SK-N-SH treated with all-trans-retinoic acid at 6 μM for 48 hours (cell line): ENCODE measurements at regions not wholly inside any gene's neighbourhood (a gene's known extent, or its start where the extent isn't known, plus 50 kb on each side); places are given as distances from the start of the nearest gene placed in this dataset.
"Not testable (repeated sequence)": the region's sequence is repeated elsewhere in the genome, so short reads cannot be mapped to it uniquely, and the experiment has no call there.

ENCODE experiments used
- ATAC-seq: fragments of 200-7000 bp; cut with Tn5 transposase; 3 replicates; pipeline ENCODE4 v1.9.1; 2020; ENCODE audit warnings: mild to moderate bottlenecking, moderate library complexity
- ARNTL ChIP-seq: fragments of 450-650 bp; formaldehyde crosslinking; IDR thresholded peaks from 2 replicates; pipeline ENCODE4 v1.5.0; 2020; ENCODE audit warnings: low read depth, mild to moderate bottlenecking, moderate library complexity, borderline replicate concordance
- BACH2 ChIP-seq: fragments of 250-450 bp; sonication (Bioruptor Pico); IDR thresholded peaks from 2 replicates; pipeline ENCODE4 v1.9.0; 2021; ENCODE audit warnings: mild to moderate bottlenecking, borderline replicate concordance
- CSDC2 ChIP-seq: fragments of 250-450 bp; sonication (Bioruptor Pico); IDR thresholded peaks from 2 replicates; pipeline ENCODE4 v1.5.0; 2020; ENCODE audit warnings: mild to moderate bottlenecking, moderate library complexity
- ESRRG ChIP-seq: fragments of 250-450 bp; sonication (Bioruptor Pico); IDR thresholded peaks from 2 replicates; pipeline ENCODE4 v1.6.1; 2021; ENCODE audit warnings: mild to moderate bottlenecking
- GLIS3 ChIP-seq: fragments of 250-450 bp; sonication (Bioruptor Pico); IDR thresholded peaks from 2 replicates; pipeline ENCODE4 v1.5.0; 2020; ENCODE audit warnings: mild to moderate bottlenecking, moderate library complexity
- ISL1 ChIP-seq: fragments of 250-450 bp; sonication (Bioruptor Pico); IDR thresholded peaks from 2 replicates; pipeline ENCODE4 v2.1.2; 2022; ENCODE audit warnings: mild to moderate bottlenecking, moderate library complexity
- OSR1 ChIP-seq: fragments of 250-450 bp; sonication (Bioruptor Pico); IDR thresholded peaks from 2 replicates; pipeline ENCODE4 v1.8.0; 2022; ENCODE audit warnings: moderate library complexity, mild to moderate bottlenecking, inconsistent platforms
- PPARA ChIP-seq: fragments of 250-450 bp; sonication (Bioruptor Pico); IDR thresholded peaks from 2 replicates; pipeline ENCODE4 v1.5.0; 2020; ENCODE audit warnings: mild to moderate bottlenecking, borderline replicate concordance
- RARB ChIP-seq: fragments of 250-450 bp; sonication (Bioruptor Pico); IDR thresholded peaks from 2 replicates; pipeline ENCODE4 v1.8.0; 2021; ENCODE audit warnings: mild to moderate bottlenecking, moderate library complexity
- SNAI2 ChIP-seq: fragments of 250-450 bp; sonication (Bioruptor Pico); IDR thresholded peaks from 2 replicates; pipeline ENCODE4 v1.5.0; 2020; ENCODE audit warnings: mild to moderate bottlenecking, moderate library complexity
- TCF4 ChIP-seq: fragments of 250-450 bp; sonication (Bioruptor Pico); IDR thresholded peaks from 2 replicates; pipeline ENCODE4 v1.8.0; 2021; ENCODE audit warnings: mild to moderate bottlenecking, moderate library complexity, borderline replicate concordance
- TOX ChIP-seq: fragments of 250-450 bp; sonication (Bioruptor Pico); IDR thresholded peaks from 2 replicates; pipeline ENCODE4 v1.8.0; 2021; ENCODE audit warnings: mild to moderate bottlenecking, moderate library complexity, borderline replicate concordance
- ZC3H10 ChIP-seq: fragments of 250-450 bp; sonication (Bioruptor Pico); IDR thresholded peaks from 2 replicates; pipeline ENCODE4 v1.5.1; 2021; ENCODE audit warnings: mild to moderate bottlenecking, moderate library complexity
- ZFP3 ChIP-seq: fragments of 250-450 bp; sonication (Bioruptor Pico); IDR thresholded peaks from 2 replicates; pipeline ENCODE4 v1.5.0; 2020; ENCODE audit warnings: mild to moderate bottlenecking, moderate library complexity
- ZFP30 ChIP-seq: fragments of 450-650 bp; formaldehyde crosslinking; IDR thresholded peaks from 2 replicates; pipeline ENCODE4 v1.5.0; 2022; ENCODE audit warnings: mild to moderate bottlenecking, moderate library complexity
- ZNF565 ChIP-seq: fragments of 450-650 bp; formaldehyde crosslinking; conservative IDR thresholded peaks from 2 replicates; pipeline ENCODE4 v1.5.0; 2020; ENCODE audit warnings: low read depth, mild to moderate bottlenecking, moderate library complexity
- ZNF70 ChIP-seq: fragments of 450-650 bp; formaldehyde crosslinking; IDR thresholded peaks from 2 replicates; pipeline ENCODE4 v1.5.0; 2020; ENCODE audit warnings: mild to moderate bottlenecking, moderate library complexity
- TF ChIP-seq, protein P1 (sequence below): fragments of 250-450 bp; sonication (Bioruptor Pico); IDR thresholded peaks from 2 replicates; pipeline ENCODE4 v1.8.0; 2021; ENCODE audit warnings: low read depth, mild to moderate bottlenecking, moderate library complexity, borderline replicate concordance
- TF ChIP-seq, protein P2 (sequence below): fragments of 250-450 bp; sonication (Bioruptor Pico); IDR thresholded peaks from 2 replicates; pipeline ENCODE4 v1.5.1; 2020; ENCODE audit warnings: low read depth, mild to moderate bottlenecking, moderate library complexity
- TF ChIP-seq, protein P3 (sequence below): fragments of 250-450 bp; sonication (Bioruptor Pico); IDR thresholded peaks from 2 replicates; pipeline ENCODE4 v1.5.1; 2021; ENCODE audit warnings: mild to moderate bottlenecking, moderate library complexity
- TF ChIP-seq, protein P4 (sequence below): fragments of 250-450 bp; sonication (Bioruptor Pico); IDR thresholded peaks from 2 replicates; pipeline ENCODE4 v1.8.0; 2020; ENCODE audit warnings: mild to moderate bottlenecking, moderate library complexity, borderline replicate concordance

DNA sequence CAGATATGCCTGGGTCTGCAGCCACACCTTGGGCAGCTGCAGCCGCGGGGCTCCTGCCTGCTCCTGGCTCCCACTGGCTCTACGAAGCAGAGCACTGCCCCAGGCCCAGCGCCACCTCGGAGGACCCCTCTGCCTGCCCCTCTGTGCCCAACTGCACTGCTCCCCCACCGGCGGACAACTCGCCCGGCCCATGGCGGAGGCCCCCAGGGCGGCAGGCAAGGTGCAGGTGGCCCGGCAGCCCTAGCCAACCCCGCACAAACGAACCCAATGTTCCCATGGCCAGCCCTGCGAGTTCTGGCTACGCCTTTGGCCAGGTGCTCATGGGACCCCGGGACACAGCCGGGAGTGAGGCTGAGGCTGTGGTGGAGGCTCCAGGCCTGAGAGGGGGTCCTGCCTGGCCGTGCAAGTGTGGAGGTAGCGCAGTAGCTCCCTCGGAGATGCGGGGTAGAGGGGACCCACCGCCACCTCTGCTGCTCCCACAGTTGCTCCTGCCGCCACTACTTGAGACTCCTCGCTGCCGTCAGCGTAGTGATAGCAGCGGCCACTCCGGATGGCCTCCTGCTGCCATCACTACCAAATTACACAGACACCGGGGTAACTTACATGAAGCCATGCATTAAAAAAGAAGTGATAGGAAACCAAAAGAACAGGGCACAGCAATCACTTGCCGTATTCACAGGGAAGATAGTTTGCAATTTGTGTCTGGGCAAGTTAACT lies 97.3 kb upstream of the SP4 start (continued):
- no peak for TF ChIP-seq GLIS3 (CRISPR knock-in tag)

DNA sequence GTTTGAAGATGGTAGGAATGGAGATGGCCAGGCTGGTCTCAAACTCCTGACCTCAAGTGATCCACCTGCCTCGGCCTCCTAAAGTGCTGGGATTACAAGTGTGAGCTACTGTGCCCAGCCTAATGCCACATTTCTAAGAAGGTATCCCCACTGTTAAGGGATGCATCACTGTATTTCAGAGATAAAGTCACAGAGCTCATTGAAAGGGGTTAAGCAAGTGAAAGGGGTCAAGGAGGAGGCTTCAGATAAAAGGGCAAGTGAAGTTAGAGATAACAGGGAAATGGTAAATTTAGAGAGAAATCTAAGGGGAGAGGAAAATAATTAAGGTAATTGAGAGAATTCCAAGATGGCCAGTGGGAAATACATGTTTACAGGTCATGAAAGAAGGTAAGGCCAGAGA lies 93.0 kb upstream of the SP4 start:
- ATAC-seq = no peak
- TF ChIP-seq, protein P1, sequence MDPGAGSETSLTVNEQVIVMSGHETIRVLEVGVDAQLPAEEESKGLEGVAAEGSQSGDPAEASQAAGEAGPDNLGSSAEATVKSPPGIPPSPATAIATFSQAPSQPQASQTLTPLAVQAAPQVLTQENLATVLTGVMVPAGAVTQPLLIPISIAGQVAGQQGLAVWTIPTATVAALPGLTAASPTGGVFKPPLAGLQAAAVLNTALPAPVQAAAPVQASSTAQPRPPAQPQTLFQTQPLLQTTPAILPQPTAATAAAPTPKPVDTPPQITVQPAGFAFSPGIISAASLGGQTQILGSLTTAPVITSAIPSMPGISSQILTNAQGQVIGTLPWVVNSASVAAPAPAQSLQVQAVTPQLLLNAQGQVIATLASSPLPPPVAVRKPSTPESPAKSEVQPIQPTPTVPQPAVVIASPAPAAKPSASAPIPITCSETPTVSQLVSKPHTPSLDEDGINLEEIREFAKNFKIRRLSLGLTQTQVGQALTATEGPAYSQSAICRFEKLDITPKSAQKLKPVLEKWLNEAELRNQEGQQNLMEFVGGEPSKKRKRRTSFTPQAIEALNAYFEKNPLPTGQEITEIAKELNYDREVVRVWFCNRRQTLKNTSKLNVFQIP (CRISPR knock-in tag) = no peak
- TF ChIP-seq, protein P2, sequence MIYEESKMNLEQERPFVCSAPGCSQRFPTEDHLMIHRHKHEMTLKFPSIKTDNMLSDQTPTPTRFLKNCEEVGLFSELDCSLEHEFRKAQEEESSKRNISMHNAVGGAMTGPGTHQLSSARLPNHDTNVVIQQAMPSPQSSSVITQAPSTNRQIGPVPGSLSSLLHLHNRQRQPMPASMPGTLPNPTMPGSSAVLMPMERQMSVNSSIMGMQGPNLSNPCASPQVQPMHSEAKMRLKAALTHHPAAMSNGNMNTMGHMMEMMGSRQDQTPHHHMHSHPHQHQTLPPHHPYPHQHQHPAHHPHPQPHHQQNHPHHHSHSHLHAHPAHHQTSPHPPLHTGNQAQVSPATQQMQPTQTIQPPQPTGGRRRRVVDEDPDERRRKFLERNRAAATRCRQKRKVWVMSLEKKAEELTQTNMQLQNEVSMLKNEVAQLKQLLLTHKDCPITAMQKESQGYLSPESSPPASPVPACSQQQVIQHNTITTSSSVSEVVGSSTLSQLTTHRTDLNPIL (CRISPR knock-in tag) = no peak
- no peak for TF ChIP-seq TOX (CRISPR knock-in tag)

DNA sequence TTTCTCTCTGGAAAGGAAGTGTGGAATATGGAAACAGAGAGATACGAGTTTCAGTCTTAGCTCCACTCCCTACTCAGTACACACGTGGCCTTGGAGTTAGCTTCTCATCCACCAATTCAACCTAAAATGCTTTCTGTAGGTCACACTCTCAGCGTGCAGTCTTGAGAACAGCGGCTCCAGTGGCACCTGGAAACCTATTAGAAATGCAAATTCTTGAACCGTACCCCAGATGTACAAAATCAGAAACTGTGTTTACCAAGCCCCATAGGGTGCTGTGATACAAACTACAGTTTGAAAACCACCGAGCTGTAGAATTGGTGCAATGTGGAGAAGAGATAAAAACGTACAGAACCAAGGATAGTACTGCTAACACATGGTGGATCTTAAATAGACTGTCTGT lies 91.1 kb upstream of the SP4 start:
- TF ChIP-seq ZFP3 (CRISPR knock-in tag) (no peak), BACH2 (no peak), ISL1 (no peak)
- TF ChIP-seq, protein P2 (CRISPR knock-in tag) = no peak
- no peak for ATAC-seq

DNA sequence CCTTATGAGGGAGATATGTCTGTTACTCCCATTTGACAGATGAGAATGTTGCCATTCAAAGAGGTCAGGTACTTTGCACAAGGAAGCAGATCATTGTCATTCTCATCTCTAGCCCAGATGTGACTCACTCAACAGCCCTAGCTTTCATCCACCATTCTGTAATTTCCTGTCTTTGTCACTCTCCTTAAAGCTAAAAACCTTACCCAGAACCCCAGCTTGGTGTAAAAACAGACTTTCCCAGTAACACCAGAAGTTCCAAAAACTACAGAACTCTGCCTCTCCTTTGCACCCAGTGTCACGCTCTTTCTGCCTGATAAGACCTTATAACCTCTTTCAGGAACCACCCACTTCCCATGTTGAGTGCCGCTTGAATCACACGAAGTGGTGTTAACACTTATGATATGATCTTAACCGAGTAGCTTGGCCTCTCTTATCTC lies 89.1 kb upstream of the SP4 start:
- ATAC-seq = no peak
- TF ChIP-seq ZNF565 (CRISPR knock-in tag) (no peak), RARB (no peak), OSR1 (CRISPR knock-in tag) (no peak), TCF4 (CRISPR knock-in tag) (no peak), ZNF70 (CRISPR knock-in tag) (no peak), CSDC2 (no peak), PPARA (no peak), ARNTL (CRISPR knock-in tag) (no peak), ZFP30 (CRISPR knock-in tag) (no peak), SNAI2 (CRISPR knock-in tag) (no peak), ZFP3 (CRISPR knock-in tag) (no peak), ZC3H10 (CRISPR knock-in tag) (no peak), TOX (CRISPR knock-in tag) (no peak), GLIS3 (CRISPR knock-in tag) (no peak)
- TF ChIP-seq, protein P3, sequence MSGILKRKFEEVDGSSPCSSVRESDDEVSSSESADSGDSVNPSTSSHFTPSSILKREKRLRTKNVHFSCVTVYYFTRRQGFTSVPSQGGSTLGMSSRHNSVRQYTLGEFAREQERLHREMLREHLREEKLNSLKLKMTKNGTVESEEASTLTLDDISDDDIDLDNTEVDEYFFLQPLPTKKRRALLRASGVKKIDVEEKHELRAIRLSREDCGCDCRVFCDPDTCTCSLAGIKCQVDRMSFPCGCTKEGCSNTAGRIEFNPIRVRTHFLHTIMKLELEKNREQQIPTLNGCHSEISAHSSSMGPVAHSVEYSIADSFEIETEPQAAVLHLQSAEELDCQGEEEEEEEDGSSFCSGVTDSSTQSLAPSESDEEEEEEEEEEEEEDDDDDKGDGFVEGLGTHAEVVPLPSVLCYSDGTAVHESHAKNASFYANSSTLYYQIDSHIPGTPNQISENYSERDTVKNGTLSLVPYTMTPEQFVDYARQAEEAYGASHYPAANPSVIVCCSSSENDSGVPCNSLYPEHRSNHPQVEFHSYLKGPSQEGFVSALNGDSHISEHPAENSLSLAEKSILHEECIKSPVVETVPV (CRISPR knock-in tag) = no peak

DNA sequence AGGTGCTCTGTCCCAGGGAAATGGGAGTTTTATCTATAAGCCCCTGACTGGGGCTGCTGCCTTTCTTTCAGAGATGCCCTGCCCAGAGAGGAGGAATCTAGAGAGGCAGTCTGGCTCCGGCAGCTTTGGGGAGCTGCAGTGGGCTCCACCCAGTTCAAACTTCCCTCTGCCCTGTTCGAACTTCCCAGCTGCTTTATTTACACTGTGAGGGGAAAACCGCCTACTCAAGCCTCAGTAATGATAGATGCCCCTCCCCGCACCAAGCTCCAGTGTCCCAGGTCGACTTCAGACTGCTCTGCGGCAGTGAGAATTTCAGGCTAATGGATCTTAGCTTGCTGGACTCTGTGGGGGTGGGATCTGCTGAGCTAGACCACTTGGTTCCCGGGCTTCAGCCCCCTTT lies 83.0 kb upstream of the SP4 start:
- ATAC-seq = not testable (repeated sequence)

DNA sequence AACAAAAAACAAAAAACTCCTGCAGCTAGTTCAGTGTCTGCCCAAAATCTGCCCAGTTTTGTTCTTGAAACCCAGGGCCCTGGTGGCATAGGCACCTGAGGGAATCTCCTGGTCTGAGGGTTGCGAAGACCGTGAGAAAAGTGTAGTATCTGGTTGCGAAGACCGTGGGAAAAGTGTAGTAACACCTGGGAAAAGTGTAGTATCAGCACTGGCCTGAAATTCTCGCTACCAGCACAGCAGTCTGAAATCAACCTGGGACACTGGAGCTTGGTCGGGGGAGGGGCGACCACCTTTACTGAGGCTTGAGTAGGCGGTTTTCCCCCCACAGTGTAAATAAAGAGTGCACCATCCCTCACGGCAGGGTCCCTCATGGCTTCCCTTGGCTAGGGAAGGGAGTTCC lies 82.5 kb upstream of the SP4 start:
- ATAC-seq = no peak
- TF ChIP-seq ZNF70 (CRISPR knock-in tag) (no peak), ZFP3 (CRISPR knock-in tag) (no peak), BACH2 (no peak), ZC3H10 (CRISPR knock-in tag) (no peak), RARB (no peak), ZFP30 (CRISPR knock-in tag) (no peak), ZNF565 (CRISPR knock-in tag) (no peak), GLIS3 (CRISPR knock-in tag) (no peak), ESRRG (CRISPR knock-in tag) (no peak), ISL1 (no peak), SNAI2 (CRISPR knock-in tag) (no peak)
- TF ChIP-seq, protein P4, sequence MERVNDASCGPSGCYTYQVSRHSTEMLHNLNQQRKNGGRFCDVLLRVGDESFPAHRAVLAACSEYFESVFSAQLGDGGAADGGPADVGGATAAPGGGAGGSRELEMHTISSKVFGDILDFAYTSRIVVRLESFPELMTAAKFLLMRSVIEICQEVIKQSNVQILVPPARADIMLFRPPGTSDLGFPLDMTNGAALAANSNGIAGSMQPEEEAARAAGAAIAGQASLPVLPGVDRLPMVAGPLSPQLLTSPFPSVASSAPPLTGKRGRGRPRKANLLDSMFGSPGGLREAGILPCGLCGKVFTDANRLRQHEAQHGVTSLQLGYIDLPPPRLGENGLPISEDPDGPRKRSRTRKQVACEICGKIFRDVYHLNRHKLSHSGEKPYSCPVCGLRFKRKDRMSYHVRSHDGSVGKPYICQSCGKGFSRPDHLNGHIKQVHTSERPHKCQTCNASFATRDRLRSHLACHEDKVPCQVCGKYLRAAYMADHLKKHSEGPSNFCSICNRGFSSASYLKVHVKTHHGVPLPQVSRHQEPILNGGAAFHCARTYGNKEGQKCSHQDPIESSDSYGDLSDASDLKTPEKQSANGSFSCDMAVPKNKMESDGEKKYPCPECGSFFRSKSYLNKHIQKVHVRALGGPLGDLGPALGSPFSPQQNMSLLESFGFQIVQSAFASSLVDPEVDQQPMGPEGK (CRISPR knock-in tag) = no peak
- TF ChIP-seq, protein P2 (CRISPR knock-in tag) = no peak
